ENCODE measurements at regions not wholly inside any gene's neighbourhood (a gene's known extent, or its start where the extent isn't known, plus 50 kb on each side); places are given as distances from the start of the nearest gene placed in this dataset.

DNA sequence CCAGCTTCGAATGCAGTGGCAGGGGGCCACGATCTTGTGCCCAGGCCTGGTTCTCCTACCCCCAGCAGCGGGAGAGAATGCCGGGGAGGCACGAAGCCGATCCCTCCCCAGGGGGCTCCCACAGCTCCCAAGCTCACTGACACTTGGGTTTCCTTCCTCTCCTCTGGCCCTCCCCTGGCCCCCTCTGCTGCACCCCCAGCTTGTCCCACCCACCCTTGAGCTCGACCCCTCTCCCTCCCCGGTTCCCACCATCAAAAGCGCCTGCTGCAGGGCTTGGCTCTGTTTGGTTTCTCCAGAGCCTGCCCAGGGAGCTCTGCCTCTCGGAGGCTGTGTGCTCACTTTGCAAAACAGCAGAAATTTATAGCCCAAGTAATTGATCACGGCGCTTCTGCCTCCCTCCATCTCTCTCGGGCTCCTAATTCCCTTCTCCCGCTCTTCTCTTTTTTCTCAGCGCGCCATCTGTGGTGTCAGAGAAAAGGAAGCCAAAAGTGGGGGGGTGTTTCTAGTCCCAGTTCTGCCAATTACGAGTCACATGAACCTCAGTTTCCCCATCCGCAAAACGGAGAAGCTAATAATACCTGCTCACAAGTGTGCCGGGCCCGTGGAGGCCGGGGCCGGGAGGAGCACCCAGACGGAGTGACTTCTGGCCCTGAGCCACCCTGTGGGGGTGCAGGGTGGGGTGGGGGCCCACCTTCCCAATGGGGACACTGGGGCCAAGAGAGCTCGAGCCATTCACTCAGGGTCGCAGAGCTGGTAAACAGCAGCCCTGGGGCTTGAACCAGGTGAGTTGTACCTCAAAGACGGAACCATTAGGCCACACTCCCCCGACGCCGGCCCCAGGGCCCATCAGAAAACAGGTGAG is 141.2 kb upstream of the IER5L start:
- H3K36me3 ChIP-seq (ENCODE audit: insufficient read depth, low read length): no peaks in the 10 kb centered on the region
- H3K9me3 ChIP-seq (ENCODE audit: control insufficient read depth in 1 of 2, low read length in 2 of 2): no peaks in the 10 kb centered on the region
- Mint-ChIP-seq H3K9me3 (no peaks in the 10 kb centered on the region), H3K4me1 (peaks cover 5 to 20% (median 9%) of the 10 kb centered on the region in 4 donors), H3K4me3 (peak overlapping the region in 1 of 8 donors; percentile 69), H3K27me3 (peaks cover 0 to 1% of the 10 kb centered on the region in 2 donors), H3K27ac (no peak overlapping the region), H3K36me3 (no peaks in the 10 kb centered on the region)
- no peak overlapping the region for H3K27ac ChIP-seq (ENCODE audit: low read depth, low read length)
- peaks cover 20% of the 10 kb centered on the region for H3K4me1 ChIP-seq (ENCODE audit: insufficient read depth, low read length)
- intact Hi-C loops (cut with micrococcal nuclease): no loop called here
- DNase-seq: no peak
- ChIA-PET CTCF (ENCODE audit: partially characterized antibody) (interaction anchor here (0.6 to 2.7 kb wide), 9 partner anchors 11 to 304 kb away, joined by 3 to 13 read pairs (median 3); partner anchors contain the start of gene IER5L), POLR2A (ENCODE audit: partially characterized antibody) (interaction anchor here (0.8 to 1.3 kb wide), 4 partner anchors 16 to 306 kb away, joined by 3 read pairs; partner anchors contain the start of genes IER5L and NTMT1)
- no peaks in the 10 kb centered on the region for H3K27me3 ChIP-seq (ENCODE audit: insufficient read depth, low read length)
- no peak overlapping the region for H3K4me3 ChIP-seq (ENCODE audit: low read length in 2 of 2)

DNA sequence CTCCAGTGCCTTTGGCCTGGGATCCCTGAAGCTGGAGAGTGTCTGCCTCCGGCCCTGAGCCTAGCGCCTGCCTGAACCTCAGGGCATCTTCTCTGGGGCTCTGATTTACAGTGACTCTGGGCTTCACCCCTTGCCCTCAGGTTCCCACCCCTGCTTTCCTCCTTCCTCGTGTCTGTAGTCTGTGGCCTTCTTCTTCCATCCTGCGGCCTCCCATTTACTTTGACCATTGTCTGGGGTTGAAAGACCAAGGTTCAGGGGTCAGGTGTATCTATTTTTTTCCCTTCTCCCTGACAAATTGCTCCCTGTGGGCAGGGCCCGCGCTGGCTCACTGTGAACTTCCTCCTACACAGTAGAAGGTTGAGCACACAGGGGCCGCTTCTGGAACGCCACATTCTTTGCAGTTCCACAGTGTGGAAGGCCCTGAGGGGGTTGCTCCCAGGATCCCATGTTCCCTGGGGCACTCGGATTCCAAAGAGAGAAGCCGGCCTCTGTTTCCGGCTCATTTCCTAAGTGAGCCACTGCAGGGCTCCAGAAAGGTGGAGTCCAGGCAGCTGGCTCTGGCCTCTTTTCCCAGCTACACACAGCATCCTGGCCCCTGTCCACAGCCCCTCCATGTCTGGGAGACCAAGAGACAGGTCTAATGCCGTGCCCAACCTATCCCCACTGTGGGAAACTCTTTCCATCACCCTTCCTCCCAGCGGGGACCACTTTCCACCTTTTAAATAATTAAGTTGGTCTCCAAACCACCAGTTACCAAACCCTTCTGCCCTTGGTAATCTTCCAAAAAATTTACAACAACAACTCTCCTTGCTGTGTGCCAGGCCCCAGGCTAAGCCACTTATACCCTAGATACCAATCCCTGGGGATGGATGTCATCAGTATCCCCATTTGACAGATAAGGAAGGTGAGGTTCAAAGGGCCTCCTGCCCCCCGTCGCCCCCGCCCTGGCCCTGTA is 140.3 kb upstream of the IER5L start:
- peaks cover 5 to 20% (median 9%) of the 10 kb centered on the region in 4 donors for H3K4me1 Mint-ChIP-seq
- Histone ChIP-seq H3K36me3 (ENCODE audit: insufficient read depth, low read length) (no peaks in the 10 kb centered on the region), H3K27ac (ENCODE audit: low read depth, low read length) (no peak overlapping the region), H3K9me3 (ENCODE audit: control insufficient read depth in 1 of 2, low read length in 2 of 2) (no peaks in the 10 kb centered on the region), H3K4me1 (ENCODE audit: insufficient read depth, low read length) (peaks cover 20% of the 10 kb centered on the region), H3K27me3 (ENCODE audit: insufficient read depth, low read length) (no peaks in the 10 kb centered on the region), H3K4me3 (ENCODE audit: low read length in 2 of 2) (no peak overlapping the region)
- no peak for DNase-seq
- no peaks in the 10 kb centered on the region for H3K9me3 Mint-ChIP-seq
- H3K27ac Mint-ChIP-seq: no peak overlapping the region
- POLR2A ChIA-PET (ENCODE audit: partially characterized antibody): no interaction called here
- no peaks in the 10 kb centered on the region for H3K36me3 Mint-ChIP-seq
- CTCF ChIA-PET (ENCODE audit: partially characterized antibody): interaction anchor here (1.1 kb wide), 1 partner anchor 178 kb away, joined by 3 read pairs; no protein-coding TSS in a partner anchor
- peaks cover 0 to 1% of the 10 kb centered on the region in 2 donors for H3K27me3 Mint-ChIP-seq
- intact Hi-C loops (cut with micrococcal nuclease): no loop called here
- H3K4me3 Mint-ChIP-seq: no peak overlapping the region

DNA sequence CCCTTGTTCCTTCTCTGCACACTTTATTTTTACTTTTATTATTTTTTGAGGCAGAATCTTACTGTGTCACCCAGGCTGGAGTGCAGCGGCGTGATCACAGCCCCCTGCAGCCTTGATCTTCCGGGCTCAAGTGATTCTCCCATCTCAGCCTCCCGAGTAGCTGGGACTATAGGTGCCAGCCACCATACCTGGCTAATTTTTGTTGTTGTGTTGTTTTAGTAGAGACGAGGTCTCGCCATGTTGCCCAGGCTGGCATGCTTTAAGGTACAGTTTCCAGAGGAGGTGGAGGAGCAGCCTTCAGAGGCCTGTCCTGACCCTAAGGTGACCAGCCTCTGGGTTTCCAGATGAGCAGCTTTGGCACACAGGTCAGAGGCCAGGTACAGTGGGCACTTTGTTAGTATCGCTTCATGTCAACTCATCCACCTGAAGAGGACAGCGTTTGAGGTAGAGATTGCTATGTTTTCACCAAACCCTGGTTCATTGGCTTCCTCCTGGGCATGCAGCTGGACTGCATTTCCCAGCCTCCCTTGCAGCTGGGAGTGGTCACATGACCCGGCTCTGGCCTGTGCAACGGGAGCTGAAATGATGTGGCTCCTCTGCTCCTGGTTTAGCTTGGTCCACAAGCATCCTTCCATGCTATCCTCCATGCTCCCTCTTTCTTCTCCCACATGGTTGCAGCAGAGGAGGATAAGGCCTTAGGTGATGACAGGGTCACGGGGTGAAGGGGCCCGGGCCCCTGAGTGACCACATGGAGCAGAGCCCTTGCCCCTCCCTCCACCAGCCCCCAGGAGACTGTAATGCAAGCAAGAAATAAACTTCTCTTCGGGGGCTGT is 139.3 kb upstream of the IER5L start:
- Histone ChIP-seq H3K4me1 (ENCODE audit: insufficient read depth, low read length) (peaks cover 20% of the 10 kb centered on the region), H3K27ac (ENCODE audit: low read depth, low read length) (no peak overlapping the region), H3K27me3 (ENCODE audit: insufficient read depth, low read length) (no peaks in the 10 kb centered on the region), H3K9me3 (ENCODE audit: control insufficient read depth in 1 of 2, low read length in 2 of 2) (no peaks in the 10 kb centered on the region), H3K36me3 (ENCODE audit: insufficient read depth, low read length) (no peaks in the 10 kb centered on the region), H3K4me3 (ENCODE audit: low read length in 2 of 2) (no peak overlapping the region)
- H3K4me1 Mint-ChIP-seq: peaks cover 5 to 20% (median 9%) of the 10 kb centered on the region in 4 donors
- peaks cover 0 to 1% of the 10 kb centered on the region in 2 donors for H3K27me3 Mint-ChIP-seq
- H3K36me3 Mint-ChIP-seq: no peaks in the 10 kb centered on the region
- H3K9me3 Mint-ChIP-seq: no peaks in the 10 kb centered on the region
- DNase-seq: no peak
- POLR2A ChIA-PET (ENCODE audit: partially characterized antibody): no interaction called here
- H3K27ac Mint-ChIP-seq: peak overlapping the region in 1 of 7 donors; percentile 59
- intact Hi-C loops (cut with micrococcal nuclease): no loop called here
- CTCF ChIA-PET (ENCODE audit: partially characterized antibody): interaction anchor here (1.1 kb wide), 1 partner anchor 177 kb away, joined by 3 read pairs; no protein-coding TSS in a partner anchor
- no peak overlapping the region for H3K4me3 Mint-ChIP-seq

DNA sequence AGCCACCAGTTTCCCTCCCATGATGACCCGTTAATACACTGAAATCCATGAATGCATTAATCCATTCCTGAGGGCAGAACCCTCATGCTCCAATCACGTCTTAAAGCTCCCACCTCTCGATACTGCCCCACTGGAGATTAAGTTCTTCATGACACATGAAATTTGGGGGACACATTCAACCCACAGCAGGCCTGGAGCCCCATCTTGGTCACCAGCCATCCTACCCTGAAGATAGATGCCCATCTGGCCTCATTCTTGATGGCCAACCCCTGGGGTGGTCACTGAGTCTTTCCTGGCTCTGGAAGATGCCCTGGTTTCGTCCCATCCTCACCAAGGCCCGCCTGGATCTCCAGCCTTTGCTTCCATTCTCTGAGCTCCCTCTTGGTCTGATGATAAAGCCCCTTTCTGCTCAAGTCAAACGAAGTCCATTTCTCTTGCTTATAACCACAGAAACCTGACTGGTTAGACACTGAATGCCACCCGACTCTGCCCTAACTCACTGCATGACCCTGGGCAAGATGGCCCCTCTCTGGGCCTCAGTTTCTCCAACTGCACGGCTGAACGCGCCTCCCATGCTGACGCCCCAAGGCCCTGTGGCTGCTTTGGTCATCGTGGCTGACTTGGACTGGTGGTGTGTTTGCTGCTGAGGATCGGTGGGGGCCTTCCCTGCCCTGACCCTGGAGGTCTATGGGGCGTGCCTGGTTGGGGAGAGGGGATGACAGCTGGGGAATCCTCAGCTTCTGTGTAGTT is 138.4 kb upstream of the IER5L start:
- DNase-seq: no peak
- CTCF ChIA-PET (ENCODE audit: partially characterized antibody): interaction anchor here (1.0 kb wide), 1 partner anchor 185 kb away, joined by 3 read pairs; no protein-coding TSS in a partner anchor
- Mint-ChIP-seq H3K36me3 (no peaks in the 10 kb centered on the region), H3K27me3 (peaks cover 0 to 1% of the 10 kb centered on the region in 2 donors), H3K9me3 (no peaks in the 10 kb centered on the region), H3K27ac (no peak overlapping the region), H3K4me3 (no peak overlapping the region), H3K4me1 (peaks cover 5 to 14% (median 9%) of the 10 kb centered on the region in 4 donors)
- POLR2A ChIA-PET (ENCODE audit: partially characterized antibody): no interaction called here
- Histone ChIP-seq H3K27ac (ENCODE audit: low read depth, low read length) (no peak overlapping the region), H3K27me3 (ENCODE audit: insufficient read depth, low read length) (no peaks in the 10 kb centered on the region), H3K4me1 (ENCODE audit: insufficient read depth, low read length) (peaks cover 19% of the 10 kb centered on the region), H3K4me3 (ENCODE audit: low read length in 2 of 2) (no peak overlapping the region), H3K36me3 (ENCODE audit: insufficient read depth, low read length) (no peaks in the 10 kb centered on the region), H3K9me3 (ENCODE audit: control insufficient read depth in 1 of 2, low read length in 2 of 2) (no peaks in the 10 kb centered on the region)
- intact Hi-C loops (cut with micrococcal nuclease): no loop called here

GRCh38 chr9:129313331-129313955 is 135.4 kb upstream of the IER5L start:
- ChIA-PET POLR2A (ENCODE audit: partially characterized antibody) (no interaction called here), CTCF (ENCODE audit: partially characterized antibody) (interaction anchor here (1.1 kb wide), 1 partner anchor 139 kb away, joined by 4 read pairs; no protein-coding TSS in a partner anchor)
- Mint-ChIP-seq H3K9me3 (peaks cover 0 to 2% (median 0%) of the 10 kb centered on the region in 8 donors), H3K4me3 (no peak overlapping the region), H3K27ac (no peak overlapping the region), H3K4me1 (peaks cover 0 to 1% (median 0%) of the 10 kb centered on the region in 4 donors), H3K36me3 (no peaks in the 10 kb centered on the region), H3K27me3 (no peaks in the 10 kb centered on the region)
- DNase-seq: no peak
- no peaks in the 10 kb centered on the region for H3K36me3 ChIP-seq (ENCODE audit: insufficient read depth, low read length)
- H3K9me3 ChIP-seq (ENCODE audit: control insufficient read depth in 1 of 2, low read length in 2 of 2): no peaks in the 10 kb centered on the region
- intact Hi-C loops (cut with micrococcal nuclease): no loop called here
- no peaks in the 10 kb centered on the region for H3K27me3 ChIP-seq (ENCODE audit: insufficient read depth, low read length)
- H3K27ac ChIP-seq (ENCODE audit: low read depth, low read length): no peak overlapping the region
- no peaks in the 10 kb centered on the region for H3K4me1 ChIP-seq (ENCODE audit: insufficient read depth, low read length)
- no peak overlapping the region for H3K4me3 ChIP-seq (ENCODE audit: low read length in 2 of 2)

All from CD4-positive, alpha-beta memory T cell (primary cell).